GM19238 (cell line): ENCODE measurements at regions not wholly inside any gene's neighbourhood (a gene's known extent, or its start where the extent isn't known, plus 50 kb on each side); places are given as distances from the start of the nearest gene placed in this dataset.
"Not testable (repeated sequence)": the region's sequence is repeated elsewhere in the genome, so short reads cannot be mapped to it uniquely, and the experiment has no call there.

Experiments used
- DNase-seq: peaks from one replicate; pipeline ENCODE4 v3.0.0; 2011; ENCODE audit warnings: low spot score; ENCODE audit not compliant: insufficient read length

DNA sequence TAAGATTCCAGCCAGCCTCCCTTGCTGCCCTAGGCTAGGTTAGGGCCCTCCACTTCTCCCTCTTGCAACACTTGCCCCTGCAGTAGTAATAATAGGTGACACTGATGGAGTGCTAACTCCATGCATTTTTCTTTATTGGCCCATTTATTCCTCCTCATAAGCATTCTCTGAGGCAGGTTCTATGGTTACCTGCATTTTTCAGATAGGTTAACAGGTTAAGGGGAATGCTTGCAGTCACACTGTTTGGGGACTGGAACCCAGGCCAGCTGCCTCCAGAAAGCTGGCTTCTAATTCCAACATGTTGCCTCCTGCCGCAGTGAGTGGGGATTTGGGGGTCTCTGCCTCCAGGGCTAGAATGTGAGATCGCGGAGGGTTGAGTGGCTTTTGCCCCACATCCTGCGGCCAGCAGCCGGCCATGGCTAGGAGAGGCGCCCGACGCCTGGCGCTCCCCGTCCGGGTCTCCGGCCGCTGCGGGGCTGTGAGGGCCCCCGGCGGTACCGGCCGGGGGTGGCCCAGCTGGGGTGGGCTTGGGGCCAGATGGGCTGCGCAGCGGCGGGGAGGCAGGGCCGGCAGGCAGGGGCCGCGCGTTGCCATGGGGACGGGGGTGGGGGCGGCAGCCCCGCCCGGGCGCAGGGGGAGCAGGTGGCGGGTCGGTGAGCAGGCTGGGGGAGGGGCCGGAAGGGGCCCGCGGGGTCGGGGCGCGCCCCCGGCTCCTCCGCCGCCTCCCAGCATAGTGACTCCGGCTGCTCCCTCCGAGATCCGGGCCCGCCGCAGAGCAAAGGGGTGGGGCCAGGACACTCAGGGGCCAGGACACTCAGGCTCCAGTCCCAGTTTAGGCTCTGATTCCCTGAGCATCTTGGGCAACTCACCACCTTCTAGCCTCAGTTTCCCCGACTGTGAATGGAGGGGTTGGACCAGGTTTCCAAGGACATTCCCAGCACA lies 68.4 kb upstream of the SSBP3 start:
- no peak for DNase-seq

DNA sequence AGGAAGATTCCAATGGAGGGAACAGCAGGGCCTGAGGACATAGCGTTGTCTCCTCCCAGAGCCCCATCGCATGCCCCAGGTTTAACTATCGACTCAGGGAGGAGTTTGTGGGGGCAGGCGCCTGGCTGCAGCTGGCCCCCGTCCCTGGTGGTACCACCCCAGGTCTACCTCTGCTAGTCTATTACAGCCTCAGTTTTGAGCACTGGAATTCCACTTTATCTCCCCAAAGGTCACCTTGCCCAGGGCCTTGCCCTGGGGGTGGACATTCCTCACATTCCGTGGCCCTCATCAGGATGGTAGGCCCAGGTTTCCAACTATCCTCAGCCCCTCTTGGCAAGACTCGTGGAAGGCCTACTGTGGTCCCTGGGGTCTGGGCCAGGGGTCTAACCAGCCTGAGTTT lies 65.4 kb upstream of the SSBP3 start:
- no peak for DNase-seq

DNA sequence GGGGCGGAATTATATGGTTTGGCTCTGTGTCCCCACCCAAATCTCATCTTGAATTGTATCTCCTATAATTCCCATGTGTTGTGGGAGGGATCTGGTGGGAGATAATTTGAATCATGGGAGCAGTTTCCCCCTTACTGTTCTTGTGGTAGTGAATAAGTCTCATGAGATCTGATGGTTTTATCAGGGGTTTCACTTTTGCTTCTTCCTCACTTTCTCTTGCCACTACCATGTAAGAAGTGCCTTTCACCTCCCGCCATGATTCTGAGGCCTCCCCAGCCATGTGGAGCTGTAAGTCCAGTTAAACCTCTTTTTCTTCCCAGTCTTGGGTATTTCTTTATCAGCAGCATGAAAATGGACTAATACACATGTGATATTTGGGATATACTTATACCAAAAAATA lies 63.2 kb upstream of the SSBP3 start:
- DNase-seq = not testable (repeated sequence)

DNA sequence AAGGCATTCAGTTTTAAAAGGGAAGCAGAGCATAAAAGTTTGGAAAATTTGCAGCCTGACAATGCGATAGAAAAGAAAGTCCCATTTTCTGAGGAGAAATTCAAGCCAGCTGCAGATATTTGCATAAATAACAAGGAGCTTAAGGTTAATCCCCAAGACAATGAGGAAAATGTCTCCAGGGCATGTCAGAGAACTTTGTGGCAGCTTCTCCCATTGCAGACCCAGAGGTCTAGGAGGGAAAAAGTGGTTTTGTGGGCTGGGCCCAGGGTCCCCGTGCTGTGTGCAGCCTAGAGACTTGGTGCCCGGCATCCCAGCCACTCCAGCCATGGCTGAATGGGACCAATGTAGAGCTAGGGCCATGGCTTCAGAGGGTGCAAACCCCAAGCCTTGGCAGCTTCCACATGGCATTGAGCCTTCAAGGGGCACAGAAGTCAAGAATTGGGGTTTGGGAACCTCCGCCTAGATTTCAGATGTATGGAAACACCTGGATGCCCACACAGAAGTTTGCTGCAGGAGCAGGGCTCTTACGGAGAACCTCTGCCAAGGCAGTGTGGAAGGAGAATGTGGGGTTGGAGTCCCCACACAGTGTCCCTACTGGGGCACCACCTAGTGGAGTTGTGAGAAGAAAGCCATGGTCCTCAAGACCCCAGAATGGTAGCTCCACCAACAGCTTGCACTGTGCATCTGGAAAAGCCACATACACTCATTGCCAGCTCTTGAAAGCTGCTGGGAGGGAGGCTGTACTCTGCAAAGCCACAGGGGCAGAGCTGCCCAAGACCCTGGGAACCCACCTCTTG lies 62.3 kb upstream of the SSBP3 start:
- DNase-seq = not testable (repeated sequence)

DNA sequence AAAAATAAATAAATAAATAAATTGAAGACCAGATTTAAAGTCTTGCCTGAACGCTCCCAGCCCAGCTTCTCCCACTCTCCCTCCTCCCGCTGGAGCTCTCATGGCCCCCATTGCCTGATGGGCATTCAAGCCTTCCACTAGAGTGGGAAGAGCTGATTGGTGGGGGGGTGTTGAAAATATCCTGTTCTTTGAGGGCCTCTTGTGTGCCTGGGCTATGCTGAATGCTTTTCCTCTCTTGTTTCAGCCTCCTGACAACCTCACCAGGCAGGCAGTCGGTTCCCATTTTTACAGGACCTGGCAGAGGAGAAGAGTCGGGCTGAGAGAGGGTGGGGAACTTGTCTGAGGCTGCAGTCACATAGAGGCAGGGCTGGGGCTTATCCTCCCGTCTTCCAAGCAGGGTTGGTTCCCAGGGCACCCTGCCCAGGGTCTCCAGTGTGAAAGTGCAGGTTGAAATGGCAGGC lies 59.2 kb upstream of the SSBP3 start:
- no peak for DNase-seq

DNA sequence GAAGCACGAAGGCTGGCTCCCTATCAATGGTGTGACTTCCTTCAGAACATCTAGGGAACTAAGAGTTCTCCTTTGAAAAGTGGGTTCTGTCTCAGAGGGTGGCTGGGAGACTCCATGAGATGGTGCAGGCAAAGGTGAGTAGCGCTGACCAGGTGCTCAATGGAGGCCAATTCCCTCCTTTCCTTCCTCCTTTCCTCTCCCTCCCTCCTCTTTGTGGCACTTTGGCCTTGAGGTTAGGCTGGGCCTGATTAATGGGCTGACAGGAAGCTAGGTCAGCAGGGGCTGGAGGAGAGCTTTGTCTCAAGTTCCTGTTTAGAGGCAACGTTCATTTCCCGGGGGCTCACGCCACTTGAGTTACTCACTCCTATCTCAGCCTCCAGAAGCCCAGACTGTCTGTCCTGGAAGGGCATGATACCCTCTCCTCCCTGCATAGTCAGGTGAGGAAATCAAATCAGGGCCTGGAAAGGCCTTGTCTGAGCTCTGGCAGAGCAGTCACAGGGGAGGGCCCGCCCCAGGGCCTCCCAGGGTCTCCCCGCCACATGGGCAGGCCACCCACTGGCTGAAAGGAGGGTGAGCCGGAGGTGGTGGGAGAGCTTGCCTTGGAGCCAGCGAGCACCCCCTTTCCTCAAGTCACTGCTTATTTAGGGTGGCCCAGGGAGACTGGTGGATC lies 58.4 kb upstream of the SSBP3 start:
- DNase-seq = no peak

DNA sequence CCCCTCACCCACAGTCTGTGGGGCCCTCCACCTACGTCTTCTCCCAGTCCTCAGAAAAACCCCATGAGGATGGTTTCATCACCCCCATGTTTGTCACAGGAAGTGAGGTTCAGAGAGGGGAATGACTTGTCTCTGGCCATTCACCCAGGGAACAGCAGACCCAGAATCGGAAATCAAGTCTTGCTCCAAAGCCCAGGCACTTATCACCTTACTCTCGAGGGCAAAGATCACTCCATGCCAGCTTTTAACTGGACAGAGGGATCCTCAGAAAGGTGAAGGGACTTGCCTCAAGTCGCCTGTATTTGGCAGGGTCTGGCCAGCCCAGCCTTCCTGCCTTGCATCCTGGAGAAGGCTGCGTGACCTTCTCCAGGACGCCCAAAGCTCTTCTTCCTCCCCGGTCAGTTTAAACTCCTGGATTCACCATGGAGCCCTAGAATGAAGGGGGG lies 57.9 kb upstream of the SSBP3 start:
- no peak for DNase-seq

DNA sequence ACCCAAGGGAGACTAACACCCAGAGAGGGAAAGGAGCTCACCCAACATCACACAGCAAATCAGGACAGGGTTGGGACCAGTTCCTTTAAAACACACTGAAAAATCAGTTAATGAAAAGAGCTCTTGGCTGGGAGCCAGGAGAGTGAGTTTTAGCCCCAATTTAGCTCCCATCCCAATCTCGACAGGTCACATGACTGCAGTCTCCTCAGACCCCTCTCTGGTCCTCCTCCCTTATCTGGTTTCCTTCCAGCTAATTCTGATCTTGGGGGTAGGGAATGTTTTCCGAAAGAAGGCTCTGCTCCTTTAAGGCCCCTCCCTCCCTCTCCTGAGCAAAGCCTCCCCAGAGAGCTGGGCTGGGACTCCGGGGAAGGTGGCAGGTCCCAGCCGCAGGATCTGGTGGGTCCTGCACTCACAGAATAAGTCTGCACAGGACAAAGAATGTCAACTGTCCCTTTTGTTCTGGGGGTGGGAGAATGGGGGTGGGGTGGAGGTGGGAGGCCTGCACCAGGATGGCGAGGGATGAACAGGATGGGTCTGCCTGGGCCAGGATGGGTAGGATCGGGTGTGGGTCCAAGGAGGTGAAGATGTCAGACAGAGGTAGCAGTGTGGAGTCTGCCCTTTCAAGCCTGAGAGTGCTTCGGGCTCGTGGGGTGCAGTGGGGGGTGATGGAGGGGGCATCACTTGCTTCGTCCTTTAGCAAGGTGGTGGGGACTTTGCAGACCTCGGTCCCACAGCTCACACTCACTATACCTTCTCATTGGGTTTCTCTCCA lies 57.3 kb upstream of the SSBP3 start:
- DNase-seq = no peak

DNA sequence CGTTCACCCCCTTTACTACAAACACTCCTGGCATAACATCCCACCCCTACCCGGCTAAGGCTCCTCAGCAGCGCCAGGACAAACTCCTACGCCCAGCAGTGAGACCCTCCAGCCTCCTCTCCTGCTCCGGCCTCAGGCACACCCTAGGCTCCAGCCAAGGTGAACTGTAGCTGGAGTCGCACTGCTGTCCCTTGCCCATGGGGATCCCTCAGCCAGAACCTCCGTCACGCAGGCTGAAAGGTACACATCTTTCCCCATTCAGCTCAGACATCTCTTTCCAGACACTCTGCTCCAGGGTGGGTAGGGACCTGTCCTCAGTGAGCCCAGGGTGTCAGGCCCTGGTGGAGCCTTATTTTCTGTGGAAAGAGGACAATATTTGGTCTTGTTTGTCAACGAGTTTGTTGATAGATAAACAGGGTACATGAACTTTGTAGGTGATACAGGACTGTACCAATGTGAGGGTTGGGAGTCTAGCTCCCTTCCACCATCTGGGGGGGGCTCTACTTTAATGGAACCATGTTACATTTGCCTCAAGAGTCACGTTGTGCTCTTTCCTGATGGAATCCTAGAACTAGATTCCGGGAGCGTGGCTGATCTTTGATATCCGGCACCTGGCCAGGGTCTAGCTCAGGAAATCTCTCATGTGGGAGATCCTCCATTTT lies 56.5 kb upstream of the SSBP3 start:
- no peak for DNase-seq

DNA sequence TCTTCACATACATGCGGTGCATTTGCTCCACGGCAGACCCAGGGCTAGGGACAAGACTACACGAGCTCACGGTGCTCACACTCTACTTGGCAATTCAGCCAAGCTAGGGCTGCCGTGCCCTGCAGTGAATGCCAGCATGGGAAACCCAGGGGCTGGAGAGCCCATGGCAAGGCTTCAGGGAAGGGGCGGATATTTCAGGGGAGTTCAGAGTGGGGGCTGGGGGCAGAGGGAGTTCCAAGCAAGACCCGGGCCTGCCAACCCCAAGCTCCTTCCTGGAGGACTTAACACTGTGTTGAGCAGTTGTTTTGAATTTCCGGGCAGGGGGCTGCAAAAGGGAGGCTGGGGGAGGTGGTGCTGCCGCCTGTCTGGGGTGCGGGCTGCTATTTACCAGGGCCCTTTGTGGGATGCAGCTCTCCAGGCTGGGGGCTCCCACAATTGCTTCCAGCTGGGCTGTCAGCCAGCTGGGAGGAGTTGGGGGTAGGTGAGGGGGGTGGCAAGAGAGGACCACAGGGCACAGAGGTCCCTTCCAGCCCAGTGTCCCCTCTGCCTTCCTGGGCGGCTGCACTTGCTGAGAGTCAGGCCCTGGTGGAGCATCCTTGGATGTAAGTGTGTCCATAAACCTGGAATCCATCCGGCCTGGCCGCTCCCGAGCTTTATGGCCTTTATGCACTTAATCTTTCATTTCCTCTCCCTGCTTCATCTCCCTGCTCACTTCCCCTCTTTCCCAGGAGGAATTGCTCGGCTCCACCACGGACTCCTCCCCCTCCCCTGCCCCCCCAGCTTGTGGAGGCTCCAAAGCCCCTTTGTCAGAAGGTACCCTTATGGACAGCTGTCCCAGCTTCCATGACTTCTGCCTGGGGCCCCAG lies 55.8 kb upstream of the SSBP3 start:
- DNase-seq = no peak

DNA sequence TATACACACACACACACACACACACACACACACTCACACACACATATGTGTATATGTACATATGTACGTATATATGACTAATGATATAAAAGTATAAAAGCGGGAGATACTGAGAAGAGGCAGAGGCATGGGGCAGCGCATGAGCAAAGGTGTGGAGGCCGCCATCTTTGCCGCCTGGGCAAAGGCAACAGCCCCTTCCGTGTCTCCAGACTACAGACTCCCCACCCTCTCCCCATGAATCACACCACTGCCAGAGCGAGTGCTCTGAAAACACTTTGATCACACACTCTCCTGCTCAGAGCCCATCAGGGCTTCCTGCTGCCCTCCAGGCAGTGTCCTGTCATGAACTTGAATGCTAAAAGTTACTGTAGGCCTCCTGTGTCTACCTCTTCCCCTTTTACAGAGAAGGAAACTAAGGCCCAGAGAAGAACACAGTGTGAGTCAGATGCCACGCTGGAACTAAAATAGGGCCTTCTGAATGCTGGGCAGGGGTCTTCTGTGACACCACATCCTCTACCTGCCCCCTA lies 54.7 kb upstream of the SSBP3 start:
- no peak for DNase-seq

DNA sequence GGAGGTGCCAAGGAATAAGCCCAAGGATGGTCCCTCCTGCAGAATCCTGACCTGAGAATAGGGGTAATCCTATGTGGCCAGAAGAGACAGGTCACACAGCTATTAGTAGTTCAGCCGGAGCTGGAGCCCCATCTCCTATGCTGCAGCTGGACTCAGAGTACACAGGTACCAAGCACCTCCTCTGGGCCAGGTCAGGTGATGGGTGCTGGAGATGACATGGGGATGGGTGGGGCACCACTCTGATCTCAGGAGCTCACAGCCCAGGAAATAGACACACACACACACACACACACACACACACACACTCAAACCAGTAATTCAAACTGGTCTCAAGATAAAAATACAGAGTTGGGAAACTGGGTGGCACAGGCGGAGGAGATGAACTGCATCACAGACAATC lies 54.2 kb upstream of the SSBP3 start:
- no peak for DNase-seq

DNA sequence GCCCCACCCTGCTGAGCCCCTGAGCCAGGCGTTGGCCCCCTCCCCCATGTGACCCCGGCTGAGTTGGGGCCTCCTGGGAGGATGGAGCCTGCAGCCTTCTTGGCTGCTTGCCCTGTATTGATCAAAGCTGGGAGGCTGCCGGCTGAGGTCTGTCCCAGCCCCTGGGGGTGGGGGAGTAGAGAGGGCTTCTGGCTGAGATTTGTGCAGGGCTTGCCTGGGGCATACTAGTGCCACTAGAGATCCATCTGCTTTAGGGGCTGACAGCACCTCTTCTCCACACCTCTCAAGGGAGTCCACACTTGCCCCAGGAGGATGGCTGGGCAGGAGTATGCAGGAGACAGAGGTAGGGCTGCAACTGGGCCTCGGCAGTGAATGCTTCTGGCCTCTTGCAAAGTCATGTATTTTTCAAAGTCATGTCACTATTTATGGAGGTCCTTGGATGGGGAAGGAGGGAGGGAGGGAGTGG lies 53.6 kb upstream of the SSBP3 start:
- no peak for DNase-seq

DNA sequence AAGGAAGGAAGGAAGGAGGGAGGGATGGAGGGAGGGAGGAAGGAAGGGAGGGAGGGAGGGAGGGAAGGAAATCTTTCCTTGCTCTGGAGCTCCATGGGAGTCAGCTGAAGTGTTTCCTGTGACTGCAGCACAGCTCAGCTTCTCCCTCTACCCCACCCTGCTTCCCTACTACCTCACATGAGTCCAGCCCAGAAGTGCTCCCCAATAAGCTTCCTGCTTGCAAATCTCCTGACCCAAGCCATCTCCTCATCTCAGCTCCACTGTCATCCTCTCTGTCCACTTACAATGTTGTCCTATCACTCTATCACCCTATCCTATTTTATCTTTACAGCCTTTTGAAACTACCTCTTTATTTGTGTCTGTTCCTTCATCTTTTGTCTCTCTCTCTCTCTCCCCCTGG lies 52.9 kb upstream of the SSBP3 start:
- no peak for DNase-seq

DNA sequence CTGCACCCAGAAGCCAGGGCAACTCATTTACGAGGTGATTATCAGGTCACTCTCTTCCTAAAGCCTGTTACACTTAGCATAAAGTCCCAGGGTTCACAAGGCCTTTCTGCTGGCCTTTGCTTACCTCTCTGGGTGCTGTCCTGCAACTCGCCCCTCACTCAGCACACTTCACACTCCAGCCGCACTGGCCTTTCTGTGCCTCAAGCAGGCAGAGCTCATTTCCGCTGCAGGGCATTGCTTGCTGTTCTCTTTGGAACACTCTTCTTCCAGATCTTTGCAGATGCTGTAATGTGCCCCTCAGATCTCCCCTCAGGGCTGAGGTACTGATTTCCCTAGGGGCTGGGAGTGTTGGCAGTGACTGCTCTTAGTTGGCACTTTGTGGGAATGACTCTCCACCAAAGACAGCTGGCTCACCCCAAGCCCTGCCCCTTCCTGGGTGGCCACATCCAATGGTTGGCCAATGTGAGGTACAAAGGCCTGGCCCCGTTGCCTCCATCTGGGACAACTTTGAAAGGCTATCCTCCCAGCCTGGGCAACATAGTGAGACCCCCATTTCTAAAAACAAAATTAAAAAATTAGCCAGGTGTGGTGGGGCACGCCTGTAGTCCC lies 50.8 kb upstream of the SSBP3 start:
- DNase-seq = no peak

DNA sequence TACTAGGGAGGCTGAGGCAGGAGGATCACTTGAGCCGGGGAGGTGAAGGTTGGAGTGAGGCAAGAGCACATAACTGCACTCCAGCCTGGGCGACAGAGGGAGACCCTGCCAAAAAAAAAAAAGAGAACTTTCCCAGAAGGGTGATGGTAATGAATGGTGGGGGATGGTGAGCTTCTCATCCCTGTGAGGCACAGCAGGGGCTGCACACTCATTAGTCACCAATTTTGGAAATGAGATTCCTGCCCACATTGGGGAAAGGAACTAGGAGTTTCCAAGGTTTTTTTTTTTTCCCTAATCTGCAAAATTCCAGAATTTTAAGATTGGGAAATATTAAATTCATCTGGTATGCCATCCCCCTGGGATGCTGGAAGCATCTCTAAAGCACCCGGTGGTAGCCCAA lies 50.2 kb upstream of the SSBP3 start:
- DNase-seq = no peak
